HCT116 (cell line): ENCODE measurements at regions not wholly inside any gene's neighbourhood (a gene's known extent, or its start where the extent isn't known, plus 50 kb on each side); places are given as distances from the start of the nearest gene placed in this dataset.

Experiments
- ATAC-seq: fragments of 200-7000 bp; cut with Tn5 transposase; 2 replicates; pipeline ENCODE4 v1.9.1; 2020; ENCODE audit warnings: mild to moderate bottlenecking, moderate library complexity
- BruUV-seq: library from RNA; stranded (reverse); fragments of 400-500 nt; replicated peaks from 2 replicates; lab custom pipeline; 2021; lab: Mats Ljungman, UMichigan
- CTCF ChIA-PET: fragments of 300-600 bp; sonication (Branson Sonifier 250); formaldehyde crosslinking; loops from one replicate; lab custom pipeline; 2021; ENCODE audit warnings: antibody characterized with exemption; lab: Charles Lee
- POLR2A ChIA-PET: fragments of 300-600, 350-600 bp; sonication (Branson Sonifier 250); formaldehyde crosslinking; loops from one replicate; lab custom pipeline; 2021; ENCODE audit warnings: antibody characterized with exemption; lab: Charles Lee
- RAD21 ChIA-PET, 2 experiments: fragments of 300-600 bp; sonication (Branson Sonifier 250); formaldehyde crosslinking; loops; one replicate each; lab custom pipeline; 2023; ENCODE audit warnings: low total read pairs in 2 of 2; ENCODE audit not compliant: uncharacterized antibody in 2 of 2, unreplicated experiment in 2 of 2, low non-redundant PET in 1 of 2; lab: Charles Lee
- DNase-seq: peaks from one replicate; pipeline ENCODE4 v3.0.0-alpha.2; 2010; ENCODE audit warnings: low read depth, low spot score
- H2AFZ ChIP-seq: fragments of 200-600 bp; shearing (Covaris generic), sonication (generic); 2 replicates; pipeline ENCODE4 v1.6.1; 2017; ENCODE audit warnings: low read depth, mixed run types, mixed read lengths, antibody characterized with exemption, low read length; ENCODE audit not compliant: poor library complexity, severe bottlenecking
- H3K27ac ChIP-seq: 2 replicates; pipeline ENCODE4 v1.5.1; 2012; ENCODE audit warnings: low read depth, low read length
- H3K27me3 ChIP-seq: fragments of 200-600 bp; sonication (generic); 2 replicates; pipeline ENCODE4 v1.6.1; 2016; ENCODE audit warnings: mixed run types, low read length, mixed read lengths; ENCODE audit not compliant: insufficient read depth
- H3K36me3 ChIP-seq, 2 experiments: fragments of 200-500 bp in 1 of 2; fragments of 200-600 bp in 1 of 2; sonication (Bioruptor generic) in 1 of 2; sonication (generic) in 1 of 2; 2 replicates each; pipeline versions ENCODE4 v1.5.1 to v1.6.1; 2014 to 2016; ENCODE audit warnings: low read length in 2 of 2, inconsistent platforms in 1 of 2, mixed read lengths in 1 of 2, mixed run types in 1 of 2; ENCODE audit not compliant: insufficient read depth in 2 of 2, control insufficient read depth in 1 of 2
- H3K4me1 ChIP-seq, 2 experiments: fragments of 200-600 bp in 1 of 2; sonication (generic) in 1 of 2; 2 replicates each; pipeline versions ENCODE4 v1.5.1 to v1.6.1; 2012 to 2017; ENCODE audit warnings: low read length in 2 of 2, inconsistent platforms in 1 of 2, mild to moderate bottlenecking in 1 of 2, mixed read lengths in 1 of 2, mixed run types in 1 of 2, moderate library complexity in 1 of 2; ENCODE audit not compliant: insufficient read depth in 2 of 2, control insufficient read depth in 1 of 2
- H3K4me2 ChIP-seq: fragments of 200-600 bp; sonication (generic); 2 replicates; pipeline ENCODE4 v1.6.1; 2017; ENCODE audit warnings: mixed run types, low read length, mixed read lengths
- H3K4me3 ChIP-seq, 2 experiments: fragments of 200-600 bp in 1 of 2; sonication (generic) in 1 of 2; replicated peaks in 1 of 2; 2 replicates each; pipeline ENCODE4 v1.5.1; 2011 to 2016; ENCODE audit warnings: low read length in 2 of 2, control low read depth in 1 of 2, low read depth in 1 of 2, mild to moderate bottlenecking in 1 of 2, mixed read lengths in 1 of 2, mixed run types in 1 of 2
- H3K79me2 ChIP-seq: fragments of 200-600 bp; sonication (generic); 2 replicates; pipeline ENCODE4 v1.6.1; 2017; ENCODE audit warnings: mild to moderate bottlenecking, mixed run types, low read length, moderate library complexity, mixed read lengths; ENCODE audit not compliant: insufficient read depth
- H3K9ac ChIP-seq: fragments of 200-600 bp; sonication (generic); 2 replicates; pipeline ENCODE4 v1.6.1; 2016; ENCODE audit warnings: low read length, mixed read lengths
- H3K9me2 ChIP-seq: fragments of 200-600 bp; sonication (generic), shearing (Covaris generic); 2 replicates; pipeline ENCODE4 v1.6.1; 2017; ENCODE audit warnings: mixed run types, mild to moderate bottlenecking, moderate library complexity; ENCODE audit not compliant: insufficient read depth
- H3K9me3 ChIP-seq, 2 experiments: fragments of 200-500 bp in 1 of 2; fragments of 200-600 bp in 1 of 2; sonication (Bioruptor generic) in 1 of 2; sonication (generic) in 1 of 2; 2 replicates each; pipeline ENCODE4 v1.6.1; 2014 to 2017; ENCODE audit warnings: low read length in 2 of 2, mixed read lengths in 2 of 2, inconsistent platforms in 1 of 2, low read depth in 1 of 2, mild to moderate bottlenecking in 1 of 2, mixed run types in 1 of 2, moderate library complexity in 1 of 2; ENCODE audit not compliant: control insufficient read depth in 1 of 2, insufficient read depth in 1 of 2
- H4K20me1 ChIP-seq: fragments of 200-600 bp; sonication (generic), shearing (Covaris generic); 2 replicates; pipeline ENCODE4 v1.6.1; 2017; ENCODE audit warnings: mixed run types, mild to moderate bottlenecking, moderate library complexity; ENCODE audit not compliant: insufficient read depth
- CBX3 ChIP-seq: IDR thresholded peaks from 2 replicates; pipeline ENCODE4 v1.6.1; 2012; ENCODE audit warnings: low read depth
- CEBPB ChIP-seq: IDR thresholded peaks from 2 replicates; pipeline ENCODE4 v1.6.1; 2012; ENCODE audit warnings: low read depth
- EGR1 ChIP-seq: IDR thresholded peaks from 2 replicates; pipeline ENCODE4 v1.6.1; 2012; ENCODE audit warnings: low read depth
- ELF1 ChIP-seq: IDR thresholded peaks from 2 replicates; pipeline ENCODE4 v1.6.1; 2012; ENCODE audit warnings: low read depth, borderline replicate concordance
- EZH2phosphoT487 ChIP-seq: fragments of 200-600 bp; IDR thresholded peaks from 2 replicates; pipeline ENCODE4 v1.6.1; 2018; ENCODE audit warnings: antibody characterized with exemption, borderline replicate concordance
- JUND ChIP-seq: IDR thresholded peaks from 2 replicates; pipeline ENCODE4 v1.6.1; 2012
- POLR2A ChIP-seq: IDR thresholded peaks from 2 replicates; pipeline ENCODE4 v1.7.0; 2011; ENCODE audit warnings: borderline replicate concordance; ENCODE audit not compliant: insufficient read depth, insufficient read length; ENCODE audit errors: extremely low read depth
- RAD21 ChIP-seq: IDR thresholded peaks from 2 replicates; pipeline ENCODE4 v1.6.1; 2012; ENCODE audit warnings: low read depth, mild to moderate bottlenecking
- SP1 ChIP-seq: IDR thresholded peaks from 2 replicates; pipeline ENCODE4 v1.6.1; 2012; ENCODE audit warnings: low read depth
- SRF ChIP-seq: IDR thresholded peaks from 2 replicates; pipeline ENCODE4 v1.6.1; 2012; ENCODE audit warnings: low read depth
- YY1 ChIP-seq: IDR thresholded peaks from 2 replicates; pipeline ENCODE4 v1.6.1; 2011; ENCODE audit warnings: low read length, low read depth, moderate library complexity, mild to moderate bottlenecking; ENCODE audit not compliant: insufficient replicate concordance; ENCODE audit errors: extremely low read depth
- ZFX ChIP-seq: fragments of 450-650 bp; IDR thresholded peaks from 2 replicates; pipeline ENCODE4 v1.6.1; 2017
- ZNF274 ChIP-seq: fragments of 200-500 bp; sonication (Bioruptor generic); IDR thresholded peaks from 2 replicates; pipeline ENCODE4 v1.6.1; 2014; ENCODE audit warnings: mild to moderate bottlenecking, low read depth, low read length, inconsistent platforms
- intact Hi-C: fragments of 100-400 bp; cut with micrococcal nuclease; formaldehyde crosslinking; loops from 2 replicates; pipeline ENCODE4 v1.10.0; 2022
- TF ChIP-seq, protein P1 (sequence below): IDR thresholded peaks from 2 replicates; pipeline ENCODE4 v1.6.1; 2012; ENCODE audit warnings: low read depth
- TF ChIP-seq, protein P2 (sequence below): IDR thresholded peaks from 2 replicates; pipeline ENCODE4 v1.6.1; 2011; ENCODE audit warnings: mild to moderate bottlenecking, low read length, moderate library complexity; ENCODE audit not compliant: insufficient replicate concordance; ENCODE audit errors: extremely low read depth
- TF ChIP-seq, protein P3 (sequence below): IDR thresholded peaks from 2 replicates; pipeline ENCODE4 v1.6.1; 2012

DNA sequence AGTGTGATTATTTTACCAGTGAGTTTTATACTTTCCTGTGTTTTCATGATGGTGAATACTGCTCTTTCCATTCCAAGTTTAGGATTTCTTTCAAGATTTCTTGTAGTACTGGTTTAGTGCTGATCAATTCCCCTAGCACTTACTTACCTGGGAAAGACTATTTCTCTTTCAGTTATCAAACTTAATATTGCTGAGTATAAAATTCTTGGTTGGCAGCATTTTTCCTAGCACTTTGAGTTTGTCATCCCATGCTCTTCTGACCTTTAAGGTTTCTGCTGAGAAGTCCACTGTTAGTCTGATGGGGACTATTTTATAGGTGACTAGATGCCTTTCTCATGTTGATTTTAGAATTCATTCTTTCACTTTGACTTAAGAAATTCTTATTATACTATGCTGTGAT is 842.8 kb upstream of the CITED2 start (continued):
- TF ChIP-seq POLR2A, result no peak
- no peak for TF ChIP-seq CBX3
- TF ChIP-seq EZH2phosphoT487, result no peak
- TF ChIP-seq YY1, result no peak

DNA sequence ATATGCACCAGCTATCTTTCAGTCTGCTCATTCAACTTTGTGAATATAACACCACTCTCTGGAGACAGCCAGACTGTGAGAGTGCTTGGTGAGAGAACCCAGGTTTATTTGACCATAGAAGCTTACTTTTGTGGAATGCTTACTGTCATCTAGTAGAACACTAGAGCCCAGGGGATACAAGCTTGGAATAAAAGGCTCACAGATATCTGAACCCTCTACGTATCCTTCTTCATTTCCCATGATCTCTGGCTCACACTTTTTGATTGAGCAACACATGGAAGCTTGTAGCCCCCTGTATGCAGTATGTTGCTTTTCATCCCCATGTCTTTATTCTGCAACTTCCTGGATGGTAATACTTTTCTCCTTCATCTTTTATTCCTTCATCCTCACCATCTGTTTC is 835.3 kb upstream of the CITED2 start:
- no peaks in the 10 kb centered on the region for H3K4me1 ChIP-seq
- no peak overlapping the region for H2AFZ ChIP-seq
- CTCF ChIA-PET, result no interaction called here
- DNase-seq, result no peak
- RAD21 ChIA-PET, result no interaction called here
- no peaks in the 10 kb centered on the region for H3K9me2 ChIP-seq
- intact Hi-C loops, result no loop called here
- no peaks in the 10 kb centered on the region for H3K27me3 ChIP-seq
- POLR2A ChIA-PET, result no interaction called here
- H3K9me3 ChIP-seq, result no peaks in the 10 kb centered on the region
- no peak overlapping the region for H3K9ac ChIP-seq
- H3K79me2 ChIP-seq, result no peaks in the 10 kb centered on the region
- BruUV-seq, result no TSS peak
- H3K36me3 ChIP-seq, result no peaks in the 10 kb centered on the region
- no peaks in the 10 kb centered on the region for H4K20me1 ChIP-seq
- no peak overlapping the region for H3K4me3 ChIP-seq
- ATAC-seq, result no peak
- H3K27ac ChIP-seq, result no peak overlapping the region
- no peak overlapping the region for H3K4me2 ChIP-seq
- no peak for TF ChIP-seq ZFX
- no peak for TF ChIP-seq RAD21

DNA sequence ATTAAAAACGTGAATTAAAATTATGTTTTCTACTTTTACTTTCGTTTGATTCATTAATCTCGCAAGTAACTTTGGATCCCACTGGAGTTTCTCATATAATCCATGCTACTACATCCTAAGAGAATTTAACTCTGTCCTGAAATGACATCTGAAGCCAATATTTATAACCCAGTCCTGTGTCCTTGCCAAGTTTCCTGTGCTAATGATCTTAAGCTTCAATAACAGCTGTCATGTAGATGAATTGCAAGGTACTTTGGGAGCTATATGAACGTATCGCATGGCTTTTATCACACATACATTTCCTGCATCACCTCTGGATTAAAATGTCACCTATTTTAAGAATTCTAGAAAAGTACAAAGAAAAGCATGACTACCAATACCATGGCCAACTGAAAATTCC is 833.8 kb upstream of the CITED2 start:
- CTCF ChIA-PET, result no interaction called here
- intact Hi-C loops, result no loop called here
- TF ChIP-seq, protein P1, sequence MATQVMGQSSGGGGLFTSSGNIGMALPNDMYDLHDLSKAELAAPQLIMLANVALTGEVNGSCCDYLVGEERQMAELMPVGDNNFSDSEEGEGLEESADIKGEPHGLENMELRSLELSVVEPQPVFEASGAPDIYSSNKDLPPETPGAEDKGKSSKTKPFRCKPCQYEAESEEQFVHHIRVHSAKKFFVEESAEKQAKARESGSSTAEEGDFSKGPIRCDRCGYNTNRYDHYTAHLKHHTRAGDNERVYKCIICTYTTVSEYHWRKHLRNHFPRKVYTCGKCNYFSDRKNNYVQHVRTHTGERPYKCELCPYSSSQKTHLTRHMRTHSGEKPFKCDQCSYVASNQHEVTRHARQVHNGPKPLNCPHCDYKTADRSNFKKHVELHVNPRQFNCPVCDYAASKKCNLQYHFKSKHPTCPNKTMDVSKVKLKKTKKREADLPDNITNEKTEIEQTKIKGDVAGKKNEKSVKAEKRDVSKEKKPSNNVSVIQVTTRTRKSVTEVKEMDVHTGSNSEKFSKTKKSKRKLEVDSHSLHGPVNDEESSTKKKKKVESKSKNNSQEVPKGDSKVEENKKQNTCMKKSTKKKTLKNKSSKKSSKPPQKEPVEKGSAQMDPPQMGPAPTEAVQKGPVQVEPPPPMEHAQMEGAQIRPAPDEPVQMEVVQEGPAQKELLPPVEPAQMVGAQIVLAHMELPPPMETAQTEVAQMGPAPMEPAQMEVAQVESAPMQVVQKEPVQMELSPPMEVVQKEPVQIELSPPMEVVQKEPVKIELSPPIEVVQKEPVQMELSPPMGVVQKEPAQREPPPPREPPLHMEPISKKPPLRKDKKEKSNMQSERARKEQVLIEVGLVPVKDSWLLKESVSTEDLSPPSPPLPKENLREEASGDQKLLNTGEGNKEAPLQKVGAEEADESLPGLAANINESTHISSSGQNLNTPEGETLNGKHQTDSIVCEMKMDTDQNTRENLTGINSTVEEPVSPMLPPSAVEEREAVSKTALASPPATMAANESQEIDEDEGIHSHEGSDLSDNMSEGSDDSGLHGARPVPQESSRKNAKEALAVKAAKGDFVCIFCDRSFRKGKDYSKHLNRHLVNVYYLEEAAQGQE, result no peak
- TF ChIP-seq EGR1 (no peak), ELF1 (no peak), JUND (no peak), ZNF274 (no peak), EZH2phosphoT487 (no peak), SP1 (no peak), YY1 (no peak), SRF (no peak), CEBPB (no peak)
- TF ChIP-seq, protein P2, sequence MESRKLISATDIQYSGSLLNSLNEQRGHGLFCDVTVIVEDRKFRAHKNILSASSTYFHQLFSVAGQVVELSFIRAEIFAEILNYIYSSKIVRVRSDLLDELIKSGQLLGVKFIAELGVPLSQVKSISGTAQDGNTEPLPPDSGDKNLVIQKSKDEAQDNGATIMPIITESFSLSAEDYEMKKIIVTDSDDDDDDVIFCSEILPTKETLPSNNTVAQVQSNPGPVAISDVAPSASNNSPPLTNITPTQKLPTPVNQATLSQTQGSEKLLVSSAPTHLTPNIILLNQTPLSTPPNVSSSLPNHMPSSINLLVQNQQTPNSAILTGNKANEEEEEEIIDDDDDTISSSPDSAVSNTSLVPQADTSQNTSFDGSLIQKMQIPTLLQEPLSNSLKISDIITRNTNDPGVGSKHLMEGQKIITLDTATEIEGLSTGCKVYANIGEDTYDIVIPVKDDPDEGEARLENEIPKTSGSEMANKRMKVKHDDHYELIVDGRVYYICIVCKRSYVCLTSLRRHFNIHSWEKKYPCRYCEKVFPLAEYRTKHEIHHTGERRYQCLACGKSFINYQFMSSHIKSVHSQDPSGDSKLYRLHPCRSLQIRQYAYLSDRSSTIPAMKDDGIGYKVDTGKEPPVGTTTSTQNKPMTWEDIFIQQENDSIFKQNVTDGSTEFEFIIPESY, result no peak
- TF ChIP-seq, protein P3, sequence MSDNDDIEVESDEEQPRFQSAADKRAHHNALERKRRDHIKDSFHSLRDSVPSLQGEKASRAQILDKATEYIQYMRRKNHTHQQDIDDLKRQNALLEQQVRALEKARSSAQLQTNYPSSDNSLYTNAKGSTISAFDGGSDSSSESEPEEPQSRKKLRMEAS, result no peak

More for the DNA sequence above, 833.8 kb upstream of the CITED2 start:
- DNase-seq, result no peak
- Histone ChIP-seq H3K27me3 (no peaks in the 10 kb centered on the region), H3K36me3 (no peaks in the 10 kb centered on the region), H3K27ac (no peak overlapping the region), H3K9me2 (no peaks in the 10 kb centered on the region), H3K79me2 (no peaks in the 10 kb centered on the region), H3K9me3 (no peaks in the 10 kb centered on the region), H4K20me1 (no peaks in the 10 kb centered on the region), H3K9ac (no peak overlapping the region), H3K4me2 (no peak overlapping the region), H3K4me3 (no peak overlapping the region), H2AFZ (no peak overlapping the region), H3K4me1 (no peaks in the 10 kb centered on the region)
- ATAC-seq, result no peak
- ChIA-PET POLR2A (no interaction called here), RAD21 (no interaction called here)
- BruUV-seq, result no TSS peak
